T-helper 17 cell (primary cell): ENCODE measurements at regions not wholly inside any gene's neighbourhood (a gene's known extent, or its start where the extent isn't known, plus 50 kb on each side); places are given as distances from the start of the nearest gene placed in this dataset.

Experiments
- ATAC-seq: fragments of 150-1000 bp; cut with Tn5 transposase; 2 replicates; pipeline ENCODE4 v1.10.0; 2021; ENCODE audit warnings: mild to moderate bottlenecking, moderate library complexity
- DNase-seq, 3 donors: peaks; one replicate each; pipeline versions ENCODE4 v3.0.0 to v3.0.0-alpha.2; 2020 to 2021
- H3K9me3 ChIP-seq: one replicate; pipeline ENCODE4 v1.7.0; 2013; ENCODE audit warnings: low read length, mild to moderate bottlenecking; ENCODE audit not compliant: control insufficient read depth, poor library complexity, severe bottlenecking
- H3K27ac Mint-ChIP-seq: one replicate; pipeline ENCODE4 v1.8.0; 2022; ENCODE audit warnings: mild to moderate bottlenecking, moderate library complexity, mixed read lengths
- H3K27me3 Mint-ChIP-seq: one replicate; pipeline ENCODE4 v1.8.0; 2022; ENCODE audit warnings: mixed read lengths
- H3K36me3 Mint-ChIP-seq: one replicate; pipeline ENCODE4 v1.8.0; 2022; ENCODE audit warnings: low read depth, mixed read lengths
- H3K4me1 Mint-ChIP-seq: one replicate; pipeline ENCODE4 v1.8.0; 2022; ENCODE audit warnings: mild to moderate bottlenecking, mixed read lengths
- H3K4me3 Mint-ChIP-seq: one replicate; pipeline ENCODE4 v1.8.0; 2022; ENCODE audit warnings: mild to moderate bottlenecking, moderate library complexity, mixed read lengths

- H3K36me3 Mint-ChIP-seq = no peaks in the 10 kb centered on the region
- ATAC-seq (no peak), DNase-seq (no peak)
- H3K9me3 ChIP-seq = no peaks in the 10 kb centered on the region
- no peak overlapping the region for H3K27ac Mint-ChIP-seq
- H3K4me3 Mint-ChIP-seq = no peak overlapping the region
- H3K4me1 Mint-ChIP-seq = no peaks in the 10 kb centered on the region
- H3K27me3 Mint-ChIP-seq = peaks cover 25% of the 10 kb centered on the region
Observed at GRCh38 chr1:29465755-29466154, 229.4 kb downstream of the PTPRU start.

GRCh38 chr1:29462096-29462495 is 225.8 kb downstream of the PTPRU start:
- Mint-ChIP-seq H3K4me3 (no peak overlapping the region), H3K27ac (no peak overlapping the region), H3K36me3 (no peaks in the 10 kb centered on the region), H3K4me1 (no peaks in the 10 kb centered on the region), H3K27me3 (peaks cover 23% of the 10 kb centered on the region)
- DNase-seq = no peak
- no peak for ATAC-seq
- H3K9me3 ChIP-seq = no peaks in the 10 kb centered on the region

GRCh38 chr1:29461115-29461739 is 224.9 kb downstream of the PTPRU start:
- no peak for DNase-seq

GRCh38 chr1:29460694-29461093 is 224.4 kb downstream of the PTPRU start:
- DNase-seq (no peak), ATAC-seq (no peak)
- no peaks in the 10 kb centered on the region for H3K4me1 Mint-ChIP-seq
- no peak overlapping the region for H3K27ac Mint-ChIP-seq
- no peaks in the 10 kb centered on the region for H3K9me3 ChIP-seq
- H3K36me3 Mint-ChIP-seq = no peaks in the 10 kb centered on the region
- peaks cover 23% of the 10 kb centered on the region for H3K27me3 Mint-ChIP-seq
- no peak overlapping the region for H3K4me3 Mint-ChIP-seq

More at GRCh38 chr1:29461115-29461739, 224.9 kb downstream of the PTPRU start:
- H3K36me3 Mint-ChIP-seq = no peaks in the 10 kb centered on the region
- H3K4me3 Mint-ChIP-seq = no peak overlapping the region
- no peak overlapping the region for H3K27ac Mint-ChIP-seq
- no peaks in the 10 kb centered on the region for H3K4me1 Mint-ChIP-seq
- peaks cover 23% of the 10 kb centered on the region for H3K27me3 Mint-ChIP-seq
- ATAC-seq = no peak
- H3K9me3 ChIP-seq = no peaks in the 10 kb centered on the region

GRCh38 chr1:29460041-29460610 is 223.8 kb downstream of the PTPRU start:
- no peaks in the 10 kb centered on the region for H3K9me3 ChIP-seq
- no peak overlapping the region for H3K4me3 Mint-ChIP-seq
- H3K27ac Mint-ChIP-seq = no peak overlapping the region
- H3K36me3 Mint-ChIP-seq = no peaks in the 10 kb centered on the region
- peaks cover 23% of the 10 kb centered on the region for H3K27me3 Mint-ChIP-seq
- no peaks in the 10 kb centered on the region for H3K4me1 Mint-ChIP-seq
- ATAC-seq (no peak), DNase-seq (no peak)

- no peak for DNase-seq
- Mint-ChIP-seq H3K27ac (no peak overlapping the region), H3K4me3 (no peak overlapping the region), H3K27me3 (peaks cover 23% of the 10 kb centered on the region), H3K36me3 (no peaks in the 10 kb centered on the region), H3K4me1 (no peaks in the 10 kb centered on the region)
- no peaks in the 10 kb centered on the region for H3K9me3 ChIP-seq
- no peak for ATAC-seq
Observed at GRCh38 chr1:29459620-29459945, 223.3 kb downstream of the PTPRU start.

- Mint-ChIP-seq H3K4me3 (no peak overlapping the region), H3K4me1 (no peaks in the 10 kb centered on the region)
- no peak for ATAC-seq
Observed at GRCh38 chr1:29458737-29459619, 222.7 kb downstream of the PTPRU start.

GRCh38 chr1:29457496-29458368 is 221.4 kb downstream of the PTPRU start:
- H3K36me3 Mint-ChIP-seq = no peaks in the 10 kb centered on the region

More at GRCh38 chr1:29458737-29459619, 222.7 kb downstream of the PTPRU start:
- Mint-ChIP-seq H3K27ac (no peak overlapping the region), H3K36me3 (no peaks in the 10 kb centered on the region), H3K27me3 (peaks cover 28% of the 10 kb centered on the region)
- no peaks in the 10 kb centered on the region for H3K9me3 ChIP-seq
- DNase-seq = no peak

GRCh38 chr1:29456685-29457435 is 220.5 kb downstream of the PTPRU start:
- no peak overlapping the region for H3K4me3 Mint-ChIP-seq
- ATAC-seq = no peak
- no peak overlapping the region for H3K27ac Mint-ChIP-seq
- no peak for DNase-seq
- H3K4me1 Mint-ChIP-seq = no peaks in the 10 kb centered on the region
- no peaks in the 10 kb centered on the region for H3K36me3 Mint-ChIP-seq
- H3K9me3 ChIP-seq = no peaks in the 10 kb centered on the region
- H3K27me3 Mint-ChIP-seq = peaks cover 40% of the 10 kb centered on the region

More at GRCh38 chr1:29457496-29458368, 221.4 kb downstream of the PTPRU start:
- ATAC-seq (no peak), DNase-seq (no peak)
- no peaks in the 10 kb centered on the region for H3K9me3 ChIP-seq
- no peak overlapping the region for H3K27ac Mint-ChIP-seq
- H3K4me1 Mint-ChIP-seq = no peaks in the 10 kb centered on the region
- H3K27me3 Mint-ChIP-seq = peaks cover 38% of the 10 kb centered on the region
- H3K4me3 Mint-ChIP-seq = no peak overlapping the region

GRCh38 chr1:29455781-29456180 is 219.5 kb downstream of the PTPRU start:
- no peaks in the 10 kb centered on the region for H3K9me3 ChIP-seq
- no peak overlapping the region for H3K4me3 Mint-ChIP-seq
- H3K27me3 Mint-ChIP-seq = peaks cover 41% of the 10 kb centered on the region
- no peak for ATAC-seq
- no peaks in the 10 kb centered on the region for H3K36me3 Mint-ChIP-seq
- no peaks in the 10 kb centered on the region for H3K4me1 Mint-ChIP-seq
- no peak for DNase-seq
- no peak overlapping the region for H3K27ac Mint-ChIP-seq

- Mint-ChIP-seq H3K4me3 (no peak overlapping the region), H3K36me3 (no peaks in the 10 kb centered on the region), H3K27ac (no peak overlapping the region)
Observed at GRCh38 chr1:29454616-29455380, 218.5 kb downstream of the PTPRU start.

More at GRCh38 chr1:29454616-29455380, 218.5 kb downstream of the PTPRU start:
- ATAC-seq = no peak
- Mint-ChIP-seq H3K4me1 (no peaks in the 10 kb centered on the region), H3K27me3 (peaks cover 49% of the 10 kb centered on the region)
- DNase-seq = no peak
- no peaks in the 10 kb centered on the region for H3K9me3 ChIP-seq
